Liver (tissue), 8 donors: ENCODE measurements at regions not wholly inside any gene's neighbourhood (a gene's known extent, or its start where the extent isn't known, plus 50 kb on each side); places are given as distances from the start of the nearest gene placed in this dataset.

Experiments used
- DNase-seq: peaks from one replicate; pipeline ENCODE4 v3.0.0-alpha.2; 2017; ENCODE audit warnings: low spot score
- H3K27ac ChIP-seq, 2 donors: one replicate each; pipeline ENCODE4 v1.7.0; 2013; ENCODE audit warnings: inconsistent platforms in 2 of 2, low read length in 2 of 2, control low read depth in 1 of 2, low read depth in 1 of 2, mild to moderate bottlenecking in 1 of 2
- H3K27me3 ChIP-seq, 4 donors: one replicate each; pipeline versions ENCODE4 v1.6.1 to v1.7.0; 2013; ENCODE audit warnings: low read length in 3 of 4, inconsistent platforms in 1 of 4, mild to moderate bottlenecking in 1 of 4, moderate library complexity in 1 of 4; ENCODE audit not compliant: control insufficient read depth in 4 of 4, insufficient read depth in 4 of 4
- H3K36me3 ChIP-seq, 4 donors: one replicate each; pipeline versions ENCODE4 v1.6.1 to v1.7.0; 2013; ENCODE audit warnings: low read length in 3 of 4, mild to moderate bottlenecking in 3 of 4, low read depth in 1 of 4, moderate library complexity in 1 of 4; ENCODE audit not compliant: control insufficient read depth in 4 of 4, insufficient read depth in 3 of 4
- H3K4me1 ChIP-seq, 4 donors: one replicate each; pipeline versions ENCODE4 v1.6.1 to v1.7.0; 2013; ENCODE audit warnings: low read length in 3 of 4, mild to moderate bottlenecking in 3 of 4, moderate library complexity in 1 of 4; ENCODE audit not compliant: control insufficient read depth in 4 of 4, insufficient read depth in 4 of 4
- H3K4me3 ChIP-seq, 3 donors: one replicate each; pipeline versions ENCODE4 v1.6.1 to v1.7.0; 2013; ENCODE audit warnings: low read length in 3 of 3, control low read depth in 1 of 3, low read depth in 1 of 3, mild to moderate bottlenecking in 1 of 3
- H3K9ac ChIP-seq, 2 donors: one replicate each; pipeline ENCODE4 v1.7.0; 2013; ENCODE audit warnings: low read length in 2 of 2, mild to moderate bottlenecking in 2 of 2, moderate library complexity in 2 of 2, control low read depth in 1 of 2, low read depth in 1 of 2
- H3K9me3 ChIP-seq, 4 donors: one replicate each; pipeline versions ENCODE4 v1.6.1 to v1.7.0; 2013; ENCODE audit warnings: low read length in 3 of 4; ENCODE audit not compliant: control insufficient read depth in 4 of 4
- EGR1 ChIP-seq, 2 donors: IDR thresholded peaks; 2 replicates each; pipeline ENCODE4 v1.6.1; 2016 to 2018; ENCODE audit warnings: antibody characterized with exemption in 2 of 2, low read depth in 2 of 2
- FOXA1 ChIP-seq: IDR thresholded peaks from 2 replicates; pipeline ENCODE4 v1.6.1; 2016; ENCODE audit warnings: antibody characterized with exemption
- FOXA2 ChIP-seq: IDR thresholded peaks from 2 replicates; pipeline ENCODE4 v1.6.1; 2016; ENCODE audit warnings: antibody characterized with exemption
- GABPA ChIP-seq, 2 donors: IDR thresholded peaks in 1 of 2; conservative IDR thresholded peaks in 1 of 2; 2 replicates each; pipeline ENCODE4 v1.6.1; 2016; ENCODE audit warnings: antibody characterized with exemption in 2 of 2, mild to moderate bottlenecking in 1 of 2, moderate library complexity in 1 of 2
- HNF4A ChIP-seq, 2 donors: conservative IDR thresholded peaks; 2 replicates each; pipeline ENCODE4 v1.6.1; 2016; ENCODE audit warnings: antibody characterized with exemption in 2 of 2, mild to moderate bottlenecking in 2 of 2
- HNF4G ChIP-seq: IDR thresholded peaks from 2 replicates; pipeline ENCODE4 v1.6.1; 2016; ENCODE audit warnings: antibody characterized with exemption
- JUND ChIP-seq, 2 donors: IDR thresholded peaks; 2 replicates each; pipeline ENCODE4 v1.6.1; 2016; ENCODE audit warnings: antibody characterized with exemption in 2 of 2
- NR2F2 ChIP-seq: IDR thresholded peaks from 2 replicates; pipeline ENCODE4 v1.6.1; 2016; ENCODE audit warnings: antibody characterized with exemption
- RAD21 ChIP-seq, 2 donors: IDR thresholded peaks; 2 replicates each; pipeline ENCODE4 v1.6.1; 2016; ENCODE audit warnings: antibody characterized with exemption in 2 of 2, mild to moderate bottlenecking in 2 of 2
- RXRA ChIP-seq, 2 donors: IDR thresholded peaks; 2 replicates each; pipeline ENCODE4 v1.6.1; 2017 to 2018; ENCODE audit warnings: antibody characterized with exemption in 2 of 2, mild to moderate bottlenecking in 1 of 2
- SP1 ChIP-seq: IDR thresholded peaks from 2 replicates; pipeline ENCODE4 v1.6.1; 2018; ENCODE audit warnings: antibody characterized with exemption, mild to moderate bottlenecking
- TAF1 ChIP-seq: conservative IDR thresholded peaks from 2 replicates; pipeline ENCODE4 v1.6.1; 2016; ENCODE audit warnings: antibody characterized with exemption, mild to moderate bottlenecking
- YY1 ChIP-seq: IDR thresholded peaks from 2 replicates; pipeline ENCODE4 v1.6.1; 2016; ENCODE audit warnings: antibody characterized with exemption, mild to moderate bottlenecking
- WGBS: extraction: QIAGEN DNeasy Blood & Tissue Kit; methylation state at CpG from one replicate; pipeline ENCODE4 v1.1.7; 2013; 5-methylcytosine and 5-hydroxymethylcytosine counted together
- TF ChIP-seq, protein P1 (sequence below): IDR thresholded peaks from 2 replicates; pipeline ENCODE4 v1.6.1; 2016; ENCODE audit warnings: antibody characterized with exemption, mild to moderate bottlenecking
- TF ChIP-seq, protein P2 (sequence below): IDR thresholded peaks from 2 replicates; pipeline ENCODE4 v1.6.1; 2016; ENCODE audit warnings: antibody characterized with exemption
- TF ChIP-seq, protein P3 (sequence below): IDR thresholded peaks from 2 replicates; pipeline ENCODE4 v1.6.1; 2016; ENCODE audit warnings: antibody characterized with exemption
- TF ChIP-seq, protein P4 (sequence below): fragments of 150-350 bp; IDR thresholded peaks from 2 replicates; pipeline ENCODE4 v1.5.1; 2017; ENCODE audit warnings: improper control_type of control experiment, low read depth, low read length; ENCODE audit not compliant: missing input control
- donor health status: healthy.
- donor health status: healthy.
- donor health status: healthy.
- donor health status: healthy.
- donor health status: healthy.

DNA sequence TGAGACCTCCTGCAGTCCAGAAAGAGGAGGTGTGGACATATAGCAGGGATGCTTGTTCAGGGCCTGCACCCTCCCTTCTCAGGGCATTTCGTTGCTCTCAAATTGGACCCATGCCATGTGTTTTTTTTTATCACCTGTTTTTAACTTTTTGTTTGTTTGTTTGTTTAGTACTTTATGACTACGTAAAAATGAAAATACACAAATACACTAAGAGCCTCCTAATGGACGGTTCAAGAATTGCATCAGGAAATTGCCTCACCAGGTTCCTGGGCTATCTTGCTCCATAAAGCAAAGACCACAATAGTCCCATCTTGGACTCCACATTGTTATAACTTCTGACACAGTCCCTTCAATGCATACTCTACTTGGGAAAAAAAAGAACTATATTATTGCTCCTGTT is 1685.9 kb upstream of the TENM3 start (continued):
- TF ChIP-seq, protein P1, sequence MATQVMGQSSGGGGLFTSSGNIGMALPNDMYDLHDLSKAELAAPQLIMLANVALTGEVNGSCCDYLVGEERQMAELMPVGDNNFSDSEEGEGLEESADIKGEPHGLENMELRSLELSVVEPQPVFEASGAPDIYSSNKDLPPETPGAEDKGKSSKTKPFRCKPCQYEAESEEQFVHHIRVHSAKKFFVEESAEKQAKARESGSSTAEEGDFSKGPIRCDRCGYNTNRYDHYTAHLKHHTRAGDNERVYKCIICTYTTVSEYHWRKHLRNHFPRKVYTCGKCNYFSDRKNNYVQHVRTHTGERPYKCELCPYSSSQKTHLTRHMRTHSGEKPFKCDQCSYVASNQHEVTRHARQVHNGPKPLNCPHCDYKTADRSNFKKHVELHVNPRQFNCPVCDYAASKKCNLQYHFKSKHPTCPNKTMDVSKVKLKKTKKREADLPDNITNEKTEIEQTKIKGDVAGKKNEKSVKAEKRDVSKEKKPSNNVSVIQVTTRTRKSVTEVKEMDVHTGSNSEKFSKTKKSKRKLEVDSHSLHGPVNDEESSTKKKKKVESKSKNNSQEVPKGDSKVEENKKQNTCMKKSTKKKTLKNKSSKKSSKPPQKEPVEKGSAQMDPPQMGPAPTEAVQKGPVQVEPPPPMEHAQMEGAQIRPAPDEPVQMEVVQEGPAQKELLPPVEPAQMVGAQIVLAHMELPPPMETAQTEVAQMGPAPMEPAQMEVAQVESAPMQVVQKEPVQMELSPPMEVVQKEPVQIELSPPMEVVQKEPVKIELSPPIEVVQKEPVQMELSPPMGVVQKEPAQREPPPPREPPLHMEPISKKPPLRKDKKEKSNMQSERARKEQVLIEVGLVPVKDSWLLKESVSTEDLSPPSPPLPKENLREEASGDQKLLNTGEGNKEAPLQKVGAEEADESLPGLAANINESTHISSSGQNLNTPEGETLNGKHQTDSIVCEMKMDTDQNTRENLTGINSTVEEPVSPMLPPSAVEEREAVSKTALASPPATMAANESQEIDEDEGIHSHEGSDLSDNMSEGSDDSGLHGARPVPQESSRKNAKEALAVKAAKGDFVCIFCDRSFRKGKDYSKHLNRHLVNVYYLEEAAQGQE = no peak
- TF ChIP-seq, protein P2, sequence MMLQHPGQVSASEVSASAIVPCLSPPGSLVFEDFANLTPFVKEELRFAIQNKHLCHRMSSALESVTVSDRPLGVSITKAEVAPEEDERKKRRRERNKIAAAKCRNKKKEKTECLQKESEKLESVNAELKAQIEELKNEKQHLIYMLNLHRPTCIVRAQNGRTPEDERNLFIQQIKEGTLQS = no peak
- no peak for TF ChIP-seq FOXA1
- no peak for TF ChIP-seq SP1

DNA sequence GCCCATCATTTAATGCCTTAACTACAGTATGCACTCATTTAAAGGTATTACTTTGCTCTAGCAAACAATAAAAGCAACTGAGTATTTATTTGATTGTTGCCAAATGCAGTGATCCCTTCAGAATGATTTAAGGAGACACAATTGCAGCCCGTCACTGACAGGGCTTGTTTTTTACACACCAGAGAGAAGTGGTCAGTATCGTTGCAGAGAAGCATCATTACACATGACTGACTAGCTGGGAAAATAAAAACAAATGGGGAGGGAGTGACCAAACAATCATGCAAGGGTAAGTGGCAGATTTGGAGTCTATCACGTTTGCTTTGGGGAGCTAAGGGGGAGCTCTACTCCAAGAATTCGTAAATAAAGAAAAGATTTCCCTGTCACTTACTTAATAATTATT is 1685.3 kb upstream of the TENM3 start:
- H3K27me3 ChIP-seq = no peaks in the 10 kb centered on the region
- no peak for TF ChIP-seq JUND (IDR thresholded peaks at IDR 0.05)
- no peak for TF ChIP-seq HNF4G
- no peak for TF ChIP-seq RXRA (IDR thresholded peaks at IDR 0.05)
- TF ChIP-seq GABPA (IDR thresholded peaks at IDR 0.05 in 1 of 2, conservative IDR thresholded peaks at IDR 0.05 in 1 of 2) = no peak
- H3K4me3 ChIP-seq = no peak overlapping the region
- H3K9me3 ChIP-seq = peaks cover 0 to 2% (median 0%) of the 10 kb centered on the region in 4 donors
- no peaks in the 10 kb centered on the region for H3K36me3 ChIP-seq
- H3K4me1 ChIP-seq = no peaks in the 10 kb centered on the region
- no peak overlapping the region for H3K9ac ChIP-seq
- no peak overlapping the region for H3K27ac ChIP-seq
- no peak for DNase-seq
- WGBS = 56% methylated on average over 4 of the region's 4 CpGs

DNA sequence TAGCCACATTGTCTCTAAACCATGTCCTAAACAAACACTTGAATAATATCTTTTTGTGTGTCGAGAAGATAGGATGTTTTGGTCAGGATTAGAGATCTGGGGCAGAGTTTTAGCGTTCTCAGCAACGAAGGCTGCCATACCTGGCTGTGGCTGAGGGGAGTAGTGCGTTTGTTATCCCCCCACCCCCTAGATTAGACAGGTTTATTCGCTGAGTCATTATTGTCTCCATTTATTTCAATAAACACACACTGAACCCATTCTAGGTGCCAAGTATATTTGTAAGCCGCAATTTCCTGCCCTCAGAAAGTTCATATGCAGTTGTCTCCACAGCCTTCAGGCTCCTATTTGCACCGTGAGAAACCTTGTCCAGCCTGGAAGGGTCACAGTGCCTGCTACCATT is 1684.8 kb upstream of the TENM3 start:
- Histone ChIP-seq H3K4me1 (no peaks in the 10 kb centered on the region), H3K27me3 (no peaks in the 10 kb centered on the region), H3K4me3 (no peak overlapping the region), H3K27ac (no peak overlapping the region), H3K9me3 (peaks cover 0 to 2% (median 0%) of the 10 kb centered on the region in 4 donors), H3K9ac (no peak overlapping the region), H3K36me3 (no peaks in the 10 kb centered on the region)
- TF ChIP-seq RAD21 (IDR thresholded peaks at IDR 0.05) = no peak
- TF ChIP-seq HNF4G = no peak
- no peak for TF ChIP-seq SP1
- no peak for TF ChIP-seq NR2F2
- no peak for TF ChIP-seq JUND (IDR thresholded peaks at IDR 0.05)
- no peak for TF ChIP-seq GABPA (IDR thresholded peaks at IDR 0.05 in 1 of 2, conservative IDR thresholded peaks at IDR 0.05 in 1 of 2)
- no peak for TF ChIP-seq RXRA (IDR thresholded peaks at IDR 0.05)
- TF ChIP-seq YY1 = no peak
- TF ChIP-seq HNF4A (conservative IDR thresholded peaks at IDR 0.05) = no peak
- no peak for TF ChIP-seq TAF1
- TF ChIP-seq, protein P2 = no peak
- no peak for TF ChIP-seq EGR1 (IDR thresholded peaks at IDR 0.05; ENCODE audit: low read depth in 2 of 2)
- TF ChIP-seq FOXA2 = no peak
- TF ChIP-seq, protein P3, sequence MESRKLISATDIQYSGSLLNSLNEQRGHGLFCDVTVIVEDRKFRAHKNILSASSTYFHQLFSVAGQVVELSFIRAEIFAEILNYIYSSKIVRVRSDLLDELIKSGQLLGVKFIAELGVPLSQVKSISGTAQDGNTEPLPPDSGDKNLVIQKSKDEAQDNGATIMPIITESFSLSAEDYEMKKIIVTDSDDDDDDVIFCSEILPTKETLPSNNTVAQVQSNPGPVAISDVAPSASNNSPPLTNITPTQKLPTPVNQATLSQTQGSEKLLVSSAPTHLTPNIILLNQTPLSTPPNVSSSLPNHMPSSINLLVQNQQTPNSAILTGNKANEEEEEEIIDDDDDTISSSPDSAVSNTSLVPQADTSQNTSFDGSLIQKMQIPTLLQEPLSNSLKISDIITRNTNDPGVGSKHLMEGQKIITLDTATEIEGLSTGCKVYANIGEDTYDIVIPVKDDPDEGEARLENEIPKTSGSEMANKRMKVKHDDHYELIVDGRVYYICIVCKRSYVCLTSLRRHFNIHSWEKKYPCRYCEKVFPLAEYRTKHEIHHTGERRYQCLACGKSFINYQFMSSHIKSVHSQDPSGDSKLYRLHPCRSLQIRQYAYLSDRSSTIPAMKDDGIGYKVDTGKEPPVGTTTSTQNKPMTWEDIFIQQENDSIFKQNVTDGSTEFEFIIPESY = no peak
- TF ChIP-seq, protein P4, sequence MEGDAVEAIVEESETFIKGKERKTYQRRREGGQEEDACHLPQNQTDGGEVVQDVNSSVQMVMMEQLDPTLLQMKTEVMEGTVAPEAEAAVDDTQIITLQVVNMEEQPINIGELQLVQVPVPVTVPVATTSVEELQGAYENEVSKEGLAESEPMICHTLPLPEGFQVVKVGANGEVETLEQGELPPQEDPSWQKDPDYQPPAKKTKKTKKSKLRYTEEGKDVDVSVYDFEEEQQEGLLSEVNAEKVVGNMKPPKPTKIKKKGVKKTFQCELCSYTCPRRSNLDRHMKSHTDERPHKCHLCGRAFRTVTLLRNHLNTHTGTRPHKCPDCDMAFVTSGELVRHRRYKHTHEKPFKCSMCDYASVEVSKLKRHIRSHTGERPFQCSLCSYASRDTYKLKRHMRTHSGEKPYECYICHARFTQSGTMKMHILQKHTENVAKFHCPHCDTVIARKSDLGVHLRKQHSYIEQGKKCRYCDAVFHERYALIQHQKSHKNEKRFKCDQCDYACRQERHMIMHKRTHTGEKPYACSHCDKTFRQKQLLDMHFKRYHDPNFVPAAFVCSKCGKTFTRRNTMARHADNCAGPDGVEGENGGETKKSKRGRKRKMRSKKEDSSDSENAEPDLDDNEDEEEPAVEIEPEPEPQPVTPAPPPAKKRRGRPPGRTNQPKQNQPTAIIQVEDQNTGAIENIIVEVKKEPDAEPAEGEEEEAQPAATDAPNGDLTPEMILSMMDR = no peak
- no peak for TF ChIP-seq FOXA1
- 52% methylated on average over 7 of the region's 7 CpGs for WGBS
- DNase-seq = no peak
